PC-9 (cell line): ENCODE measurements at regions not wholly inside any gene's neighbourhood (a gene's known extent, or its start where the extent isn't known, plus 50 kb on each side); places are given as distances from the start of the nearest gene placed in this dataset.

Experiments used
- BruUV-seq: library from RNA; stranded (reverse); fragments of 400-500 nt; replicated peaks from 2 replicates; lab custom pipeline; 2021; lab: Mats Ljungman, UMichigan
- CTCF ChIA-PET: fragments of 300-600 bp; sonication (Branson Sonifier 250); formaldehyde crosslinking; loops from one replicate; lab custom pipeline; 2022; ENCODE audit warnings: antibody characterized with exemption; lab: Charles Lee
- POLR2A ChIA-PET: fragments of 300-600 bp; sonication (Branson Sonifier 250); formaldehyde crosslinking; loops from one replicate; lab custom pipeline; 2022; ENCODE audit warnings: antibody characterized with exemption; ENCODE audit not compliant: unreplicated experiment; lab: Charles Lee
- DNase-seq, 2 experiments: peaks; one replicate each; pipeline versions ENCODE4 v3.0.0 to v3.0.0-alpha.2; 2015 to 2022; ENCODE audit warnings: mixed read lengths in 1 of 2
- H2AFZ ChIP-seq: fragments of 200-600 bp; sonication (generic); 2 replicates; pipeline ENCODE4 v1.8.1; 2017; ENCODE audit warnings: antibody characterized with exemption
- H3F3A ChIP-seq: fragments of 200-600 bp; sonication (generic); 2 replicates; pipeline ENCODE4 v1.8.1; 2017; ENCODE audit warnings: antibody characterized with exemption, mild to moderate bottlenecking, low read depth; ENCODE audit not compliant: insufficient read depth
- H3K27ac ChIP-seq: fragments of 200-600 bp; sonication (generic); 2 replicates; pipeline ENCODE4 v1.6.1; 2016; ENCODE audit warnings: mixed run types
- H3K27me3 ChIP-seq: fragments of 200-600 bp; sonication (generic); 2 replicates; pipeline ENCODE4 v1.6.1; 2016; ENCODE audit warnings: low read depth, mixed run types; ENCODE audit not compliant: insufficient read depth
- H3K36me3 ChIP-seq: fragments of 200-600 bp; sonication (generic); 2 replicates; pipeline ENCODE4 v1.6.1; 2016; ENCODE audit warnings: low read depth, mixed run types
- H3K4me1 ChIP-seq: fragments of 200-600 bp; sonication (generic); replicated peaks from 2 replicates; pipeline ENCODE4 v1.6.1; 2016; ENCODE audit warnings: mixed run types; ENCODE audit not compliant: insufficient read depth
- H3K4me2 ChIP-seq: fragments of 200-600 bp; sonication (generic); 2 replicates; pipeline ENCODE4 v1.6.1; 2017; ENCODE audit warnings: mixed run types
- H3K4me3 ChIP-seq: fragments of 200-600 bp; sonication (generic); 2 replicates; pipeline ENCODE4 v1.6.1; 2016; ENCODE audit warnings: mixed run types
- H3K79me2 ChIP-seq: fragments of 200-600 bp; sonication (generic); 2 replicates; pipeline ENCODE4 v1.6.1; 2017; ENCODE audit warnings: low read depth, mixed run types
- H3K9me2 ChIP-seq: fragments of 200-600 bp; sonication (generic); 2 replicates; pipeline ENCODE4 v1.8.1; 2017; ENCODE audit warnings: mild to moderate bottlenecking; ENCODE audit not compliant: insufficient read depth
- H3K9me3 ChIP-seq: fragments of 200-600 bp; sonication (generic); 2 replicates; pipeline ENCODE4 v1.8.1; 2016; ENCODE audit warnings: low read depth; ENCODE audit not compliant: insufficient read depth
- H4K20me1 ChIP-seq: fragments of 200-600 bp; sonication (generic); 2 replicates; pipeline ENCODE4 v1.8.1; 2017; ENCODE audit not compliant: insufficient read depth
- EZH2 ChIP-seq: fragments of 200-600 bp; sonication (generic); IDR thresholded peaks from 2 replicates; pipeline ENCODE4 v1.8.0; 2017; ENCODE audit warnings: antibody characterized with exemption, low read depth
- intact Hi-C: fragments of 100-400 bp; cut with micrococcal nuclease; formaldehyde crosslinking; loops from one replicate; pipeline ENCODE4 v1.10.0; 2022; ENCODE audit not compliant: unreplicated experiment
- TF ChIP-seq, protein P1 (sequence below): fragments of 200-600 bp; sonication (generic); conservative IDR thresholded peaks from 2 replicates; pipeline ENCODE4 v1.6.1; 2017; ENCODE audit warnings: mixed run types, antibody characterized with exemption, mild to moderate bottlenecking, moderate library complexity

DNA sequence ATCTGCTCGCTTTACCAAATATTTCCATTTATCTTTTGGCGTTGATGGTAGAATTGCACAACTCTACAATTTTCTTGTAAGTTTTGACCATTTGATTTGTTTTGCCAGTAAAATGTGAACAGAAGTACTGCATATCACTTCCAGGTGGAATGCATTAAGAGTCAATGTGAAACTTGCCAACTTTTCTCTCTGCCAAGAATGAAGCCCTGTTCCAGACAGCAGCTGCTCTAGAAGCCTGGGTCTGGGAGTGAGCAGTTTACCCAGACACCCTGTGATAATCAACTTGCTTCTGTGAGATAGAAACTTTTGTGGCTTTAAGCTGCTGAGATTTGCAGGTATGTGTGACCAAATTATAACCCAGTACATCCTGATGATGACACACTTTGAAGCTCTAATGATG, 115.9 kb upstream of the SYT4 start:
- intact Hi-C loops: loop anchor here (10.0 kb wide), 1 partner anchor 1098 kb away; no protein-coding TSS in a partner anchor
- TF ChIP-seq, protein P1, sequence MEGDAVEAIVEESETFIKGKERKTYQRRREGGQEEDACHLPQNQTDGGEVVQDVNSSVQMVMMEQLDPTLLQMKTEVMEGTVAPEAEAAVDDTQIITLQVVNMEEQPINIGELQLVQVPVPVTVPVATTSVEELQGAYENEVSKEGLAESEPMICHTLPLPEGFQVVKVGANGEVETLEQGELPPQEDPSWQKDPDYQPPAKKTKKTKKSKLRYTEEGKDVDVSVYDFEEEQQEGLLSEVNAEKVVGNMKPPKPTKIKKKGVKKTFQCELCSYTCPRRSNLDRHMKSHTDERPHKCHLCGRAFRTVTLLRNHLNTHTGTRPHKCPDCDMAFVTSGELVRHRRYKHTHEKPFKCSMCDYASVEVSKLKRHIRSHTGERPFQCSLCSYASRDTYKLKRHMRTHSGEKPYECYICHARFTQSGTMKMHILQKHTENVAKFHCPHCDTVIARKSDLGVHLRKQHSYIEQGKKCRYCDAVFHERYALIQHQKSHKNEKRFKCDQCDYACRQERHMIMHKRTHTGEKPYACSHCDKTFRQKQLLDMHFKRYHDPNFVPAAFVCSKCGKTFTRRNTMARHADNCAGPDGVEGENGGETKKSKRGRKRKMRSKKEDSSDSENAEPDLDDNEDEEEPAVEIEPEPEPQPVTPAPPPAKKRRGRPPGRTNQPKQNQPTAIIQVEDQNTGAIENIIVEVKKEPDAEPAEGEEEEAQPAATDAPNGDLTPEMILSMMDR: no peak
- DNase-seq: no peak
- no TSS peak for BruUV-seq
- H3K27ac ChIP-seq: no peak overlapping the region
- H4K20me1 ChIP-seq: no peaks in the 10 kb centered on the region
- ChIA-PET POLR2A (no interaction called here), CTCF (no interaction called here)
- H3K9me3 ChIP-seq: no peaks in the 10 kb centered on the region
- no peaks in the 10 kb centered on the region for H3K36me3 ChIP-seq
- H3K79me2 ChIP-seq: no peaks in the 10 kb centered on the region
- H3K4me1 ChIP-seq: no peaks in the 10 kb centered on the region
- no peak overlapping the region for H3K4me3 ChIP-seq
- no peaks in the 10 kb centered on the region for H3K9me2 ChIP-seq
- no peak overlapping the region for H3K4me2 ChIP-seq
- H3K27me3 ChIP-seq: no peaks in the 10 kb centered on the region
- H3F3A ChIP-seq: no peaks in the 10 kb centered on the region
- no peak overlapping the region for H2AFZ ChIP-seq

DNA sequence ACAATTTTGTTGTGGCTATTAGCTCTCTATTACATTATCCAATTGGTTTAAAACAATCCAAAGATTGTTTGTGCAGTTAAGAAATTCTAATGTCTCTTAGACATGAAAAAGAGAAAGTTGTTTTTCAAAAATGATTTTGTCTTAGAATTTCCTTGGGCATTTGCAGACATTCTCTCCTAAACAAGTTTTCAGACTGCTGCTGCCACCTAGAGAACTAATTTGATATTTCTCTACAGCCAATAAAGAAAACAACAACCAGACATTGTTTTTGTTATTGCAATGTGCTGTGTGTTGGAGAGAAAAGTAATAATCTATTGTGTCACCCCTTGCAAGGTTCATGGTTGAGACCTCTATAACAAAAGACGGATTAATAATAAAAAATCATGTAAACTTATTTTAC, 119.0 kb upstream of the SYT4 start:
- Histone ChIP-seq H3K36me3 (no peaks in the 10 kb centered on the region), H3K27me3 (no peaks in the 10 kb centered on the region), H3K4me1 (no peaks in the 10 kb centered on the region), H3K4me2 (no peak overlapping the region), H3F3A (no peaks in the 10 kb centered on the region), H2AFZ (no peak overlapping the region), H3K27ac (no peak overlapping the region), H3K9me3 (no peaks in the 10 kb centered on the region), H3K9me2 (no peaks in the 10 kb centered on the region), H3K4me3 (no peak overlapping the region), H4K20me1 (no peaks in the 10 kb centered on the region), H3K79me2 (no peaks in the 10 kb centered on the region)
- BruUV-seq: no TSS peak
- ChIA-PET CTCF (no interaction called here), POLR2A (no interaction called here)
- intact Hi-C loops: loop anchor here (10.0 kb wide), 1 partner anchor 1101 kb away; no protein-coding TSS in a partner anchor
- no peak for DNase-seq
- TF ChIP-seq, protein P1: peak; percentile 49
- TF ChIP-seq EZH2: no peak

DNA sequence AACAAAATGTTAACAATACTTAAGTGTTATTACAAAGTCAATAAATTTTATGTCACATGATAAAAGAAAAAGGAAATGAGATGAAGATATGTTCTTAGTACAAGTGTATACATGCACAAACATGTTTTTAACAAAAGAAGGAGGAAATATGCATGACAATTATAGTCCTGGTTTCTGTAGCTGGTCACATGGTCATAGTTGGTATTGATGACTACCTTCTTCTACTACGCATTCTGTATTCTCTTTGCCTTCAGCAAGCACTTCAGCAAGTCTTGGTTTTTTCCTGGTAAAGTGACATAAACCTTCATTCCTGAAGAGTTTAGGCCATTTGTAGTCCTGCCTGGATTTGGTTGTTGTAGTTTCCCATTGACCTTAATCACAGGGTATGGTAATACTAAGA, 121.3 kb upstream of the SYT4 start:
- intact Hi-C loops: loop anchor here (10.0 kb wide), 1 partner anchor 1104 kb away; no protein-coding TSS in a partner anchor
- no TSS peak for BruUV-seq

More for the DNA sequence above, 121.3 kb upstream of the SYT4 start:
- Histone ChIP-seq H4K20me1 (no peaks in the 10 kb centered on the region), H3K9me2 (no peaks in the 10 kb centered on the region), H3K4me3 (no peak overlapping the region), H3K36me3 (no peaks in the 10 kb centered on the region), H3K9me3 (no peaks in the 10 kb centered on the region), H3K27me3 (no peaks in the 10 kb centered on the region), H3K27ac (no peak overlapping the region), H2AFZ (no peak overlapping the region), H3K4me1 (no peaks in the 10 kb centered on the region), H3K4me2 (no peak overlapping the region), H3F3A (no peaks in the 10 kb centered on the region), H3K79me2 (no peaks in the 10 kb centered on the region)
- TF ChIP-seq EZH2: no peak
- TF ChIP-seq, protein P1: no peak
- ChIA-PET CTCF (no interaction called here), POLR2A (no interaction called here)
- DNase-seq: no peak
